Neural crest cell (in vitro differentiated cells): ENCODE measurements at regions not wholly inside any gene's neighbourhood (a gene's known extent, or its start where the extent isn't known, plus 50 kb on each side); places are given as distances from the start of the nearest gene placed in this dataset.

Experiments
- DNase-seq: peaks from one replicate; pipeline ENCODE4 v3.0.0; 2021; ENCODE audit warnings: low read depth, mixed read lengths, low spot score
- H3K27ac Mint-ChIP-seq: one replicate; pipeline ENCODE4 v1.8.0; 2021; ENCODE audit warnings: mild to moderate bottlenecking, mixed read lengths; ENCODE audit not compliant: unreplicated experiment
- H3K27me3 Mint-ChIP-seq: 2 replicates; pipeline ENCODE4 v1.8.0; 2021; ENCODE audit warnings: low read depth, mild to moderate bottlenecking, mixed read lengths
- H3K36me3 Mint-ChIP-seq: 2 replicates; pipeline ENCODE4 v1.8.0; 2021; ENCODE audit warnings: low read depth, mild to moderate bottlenecking, mixed read lengths
- H3K4me1 Mint-ChIP-seq: 2 replicates; pipeline ENCODE4 v1.8.0; 2021; ENCODE audit warnings: mixed read lengths
- H3K4me3 Mint-ChIP-seq: one replicate; pipeline ENCODE4 v1.8.0; 2021; ENCODE audit warnings: mild to moderate bottlenecking, mixed read lengths
- H3K9me3 Mint-ChIP-seq: 2 replicates; pipeline ENCODE4 v1.8.0; 2021; ENCODE audit warnings: mixed read lengths
- CTCF ChIP-seq: fragments of 200-600 bp; sonication (generic); conservative IDR thresholded peaks from 2 replicates; pipeline ENCODE4 v1.5.0; 2021; ENCODE audit warnings: antibody characterized with exemption, mild to moderate bottlenecking

GRCh38 chr2:186903216-186903615 is 54.2 kb upstream of the ZSWIM2 start:
- no peaks in the 10 kb centered on the region for H3K4me1 Mint-ChIP-seq
- H3K9me3 Mint-ChIP-seq, result peaks cover 2% of the 10 kb centered on the region
- DNase-seq, result no peak
- no peak overlapping the region for H3K4me3 Mint-ChIP-seq
- H3K36me3 Mint-ChIP-seq, result no peaks in the 10 kb centered on the region
- H3K27ac Mint-ChIP-seq, result no peak overlapping the region
- TF ChIP-seq CTCF, result peak; percentile 64
- no peaks in the 10 kb centered on the region for H3K27me3 Mint-ChIP-seq
